ENCODE measurements at regions not wholly inside any gene's neighbourhood (a gene's known extent, or its start where the extent isn't known, plus 50 kb on each side); places are given as distances from the start of the nearest gene placed in this dataset.
A peak's percentile ranks its signal among the peaks of the same experiment; 100 is the strongest.

DNA sequence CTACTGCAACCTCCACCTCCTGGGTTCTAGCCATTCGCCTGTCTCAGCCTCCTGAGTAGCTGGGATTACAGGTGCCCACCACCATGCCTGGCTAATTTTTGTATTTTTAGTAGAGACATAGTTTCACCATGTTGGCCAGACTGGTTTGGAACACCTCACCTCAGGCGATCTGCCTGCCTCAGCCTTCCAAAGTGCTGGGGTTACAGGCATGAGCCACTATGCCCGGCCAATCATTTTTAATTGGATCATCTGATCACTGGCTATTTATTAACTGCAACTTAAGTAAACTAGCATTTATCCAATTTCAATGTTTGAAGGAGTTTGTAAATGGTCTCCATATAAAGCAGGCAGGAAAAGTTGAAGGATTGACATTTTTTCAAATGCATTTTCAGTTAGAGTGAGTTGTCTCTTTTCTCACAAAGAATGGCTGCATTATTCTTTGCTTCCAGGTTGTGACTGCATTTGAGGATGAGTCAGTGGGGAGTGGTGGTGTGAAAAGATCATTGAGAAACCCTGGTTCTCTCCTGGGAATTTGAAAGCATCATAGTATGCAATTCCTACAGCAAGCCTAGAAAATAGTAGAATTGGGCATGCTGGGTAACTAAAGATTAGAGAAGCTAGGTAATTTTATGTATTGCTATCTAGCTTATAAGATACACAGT lies 431.1 kb upstream of the ZEB2 start:
- no peak for ATAC-seq (ENCODE audit: low FRiP score)
- H3K4me3 ChIP-seq (ENCODE audit: low read length in 2 of 2), result no peak overlapping the region
- H3K27me3 ChIP-seq (ENCODE audit: control insufficient read depth in 1 of 2, insufficient read depth in 2 of 2, low read length in 1 of 2), result no peaks in the 10 kb centered on the region
- H3K27ac ChIP-seq (ENCODE audit: low read depth in 1 of 2, low read length in 2 of 2), result no peak overlapping the region
- intact Hi-C loops (cut with DNase I), result no loop called here
- no peaks in the 10 kb centered on the region for H3K4me1 ChIP-seq (ENCODE audit: control insufficient read depth in 1 of 2, insufficient read depth in 2 of 2, low read length in 2 of 2)
- 96 to 97% methylated on average over 3 of the region's 3 CpGs for WGBS, 2 donors
- DNase-seq, result no peak
- no peaks in the 10 kb centered on the region for H3K36me3 ChIP-seq (ENCODE audit: control insufficient read depth in 1 of 2, insufficient read depth in 2 of 2, low read length in 1 of 2)
- no peaks in the 10 kb centered on the region for H3K9me3 ChIP-seq (ENCODE audit: control insufficient read depth, low read length)

DNA sequence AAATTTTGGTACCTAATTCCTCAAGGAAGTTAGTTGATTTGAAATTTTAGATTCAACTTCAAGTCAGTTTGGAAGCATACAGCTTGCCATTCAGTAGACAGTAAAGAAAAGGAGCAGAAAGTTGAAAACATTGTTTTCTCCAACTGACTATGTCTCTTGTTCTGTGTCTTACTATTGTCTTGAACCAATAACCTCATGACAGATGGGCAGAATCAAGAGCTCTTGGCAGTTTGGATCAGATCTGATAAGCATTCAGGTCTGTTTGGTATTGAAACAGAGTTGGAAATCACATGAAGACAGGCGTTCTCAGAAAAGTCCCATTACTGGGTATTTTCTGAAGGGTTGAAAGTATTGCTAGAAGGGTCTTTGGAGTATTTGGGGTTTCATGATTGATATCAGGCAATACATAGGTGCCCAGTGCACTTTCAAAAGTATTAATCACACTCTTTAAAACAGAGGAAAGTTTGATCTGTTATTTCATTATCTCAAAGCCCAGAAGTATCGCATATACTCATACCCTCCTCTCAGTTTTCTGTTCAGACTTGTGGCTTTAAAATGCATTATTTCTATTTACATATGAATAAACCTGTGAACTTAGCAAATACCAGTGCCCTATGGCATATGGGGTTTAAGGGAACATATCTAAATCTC lies 428.4 kb upstream of the ZEB2 start:
- H3K36me3 ChIP-seq (ENCODE audit: control insufficient read depth in 1 of 2, insufficient read depth in 2 of 2, low read length in 1 of 2), result no peaks in the 10 kb centered on the region

DNA sequence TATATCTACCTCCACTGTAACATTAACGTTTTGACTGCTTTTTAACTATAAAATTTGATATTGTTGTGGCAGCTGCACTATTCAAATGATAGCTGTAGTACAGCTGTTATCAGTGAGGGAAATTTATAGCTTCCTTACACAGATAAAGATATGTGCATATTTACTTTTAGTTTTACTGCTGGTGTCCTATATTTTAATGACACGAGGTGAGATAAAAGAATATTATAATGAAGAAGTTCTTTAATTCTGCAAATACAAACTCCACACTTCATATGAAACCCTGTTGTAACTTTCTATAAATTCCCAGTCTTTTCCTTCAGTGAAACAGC lies 427.8 kb upstream of the ZEB2 start:
- no peaks in the 10 kb centered on the region for H3K36me3 ChIP-seq (ENCODE audit: control insufficient read depth in 1 of 2, insufficient read depth in 2 of 2, low read length in 1 of 2)
- H3K27me3 ChIP-seq (ENCODE audit: control insufficient read depth in 1 of 2, insufficient read depth in 2 of 2, low read length in 1 of 2), result no peaks in the 10 kb centered on the region
- intact Hi-C loops (cut with DNase I), result no loop called here
- no peak overlapping the region for H3K27ac ChIP-seq (ENCODE audit: low read depth in 1 of 2, low read length in 2 of 2)
- DNase-seq, result no peak
- peaks cover 0 to 11% of the 10 kb centered on the region in 2 donors for H3K4me1 ChIP-seq (ENCODE audit: control insufficient read depth in 1 of 2, insufficient read depth in 2 of 2, low read length in 2 of 2)
- H3K4me3 ChIP-seq (ENCODE audit: low read length in 2 of 2), result no peak overlapping the region
- H3K9me3 ChIP-seq (ENCODE audit: control insufficient read depth, low read length), result no peaks in the 10 kb centered on the region
- no peak for ATAC-seq (ENCODE audit: low FRiP score)
- 76 to 77% methylated on average over 2 of the region's 2 CpGs for WGBS, 2 donors

More for the DNA sequence above, 428.4 kb upstream of the ZEB2 start:
- intact Hi-C loops (cut with DNase I), result no loop called here
- H3K4me1 ChIP-seq (ENCODE audit: control insufficient read depth in 1 of 2, insufficient read depth in 2 of 2, low read length in 2 of 2), result peaks cover 0 to 5% of the 10 kb centered on the region in 2 donors
- H3K27ac ChIP-seq (ENCODE audit: low read depth in 1 of 2, low read length in 2 of 2), result no peak overlapping the region
- WGBS, 2 donors, result 86 to 91% methylated on average over 2 of the region's 2 CpGs
- H3K27me3 ChIP-seq (ENCODE audit: control insufficient read depth in 1 of 2, insufficient read depth in 2 of 2, low read length in 1 of 2), result no peaks in the 10 kb centered on the region
- no peak for DNase-seq
- no peak overlapping the region for H3K4me3 ChIP-seq (ENCODE audit: low read length in 2 of 2)
- no peak for ATAC-seq (ENCODE audit: low FRiP score)
- no peaks in the 10 kb centered on the region for H3K9me3 ChIP-seq (ENCODE audit: control insufficient read depth, low read length)

DNA sequence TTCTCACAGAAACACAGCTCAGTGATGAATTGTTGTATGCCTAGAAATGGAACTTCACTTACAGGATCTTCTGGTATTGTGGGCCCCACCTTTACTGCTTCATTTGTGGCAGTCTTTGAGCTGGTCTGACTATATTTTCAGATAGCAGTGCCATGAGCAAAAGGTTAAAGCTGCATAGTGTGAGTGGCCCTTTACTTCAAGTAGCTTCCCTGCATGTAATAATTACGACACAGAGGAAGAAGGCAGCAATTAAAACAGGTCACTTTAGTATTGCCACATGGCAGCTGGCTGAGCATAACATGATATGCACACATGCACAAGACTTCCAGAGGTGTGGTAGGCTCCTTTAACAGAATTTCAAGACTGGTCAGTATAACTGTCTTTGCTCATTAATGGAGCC lies 426.3 kb upstream of the ZEB2 start:
- Histone ChIP-seq H3K4me3 (ENCODE audit: low read length in 2 of 2) (no peak overlapping the region), H3K36me3 (ENCODE audit: control insufficient read depth in 1 of 2, insufficient read depth in 2 of 2, low read length in 1 of 2) (no peaks in the 10 kb centered on the region), H3K4me1 (ENCODE audit: control insufficient read depth in 1 of 2, insufficient read depth in 2 of 2, low read length in 2 of 2) (peaks cover 0 to 17% of the 10 kb centered on the region in 2 donors), H3K9me3 (ENCODE audit: control insufficient read depth, low read length) (no peaks in the 10 kb centered on the region), H3K27me3 (ENCODE audit: control insufficient read depth in 1 of 2, insufficient read depth in 2 of 2, low read length in 1 of 2) (no peaks in the 10 kb centered on the region), H3K27ac (ENCODE audit: low read depth in 1 of 2, low read length in 2 of 2) (no peak overlapping the region)
- 94 to 95% methylated on average over 1 of the region's 1 CpG for WGBS, 2 donors
- intact Hi-C loops (cut with DNase I), result no loop called here
- DNase-seq (no peak), ATAC-seq (ENCODE audit: low FRiP score) (no peak)

DNA sequence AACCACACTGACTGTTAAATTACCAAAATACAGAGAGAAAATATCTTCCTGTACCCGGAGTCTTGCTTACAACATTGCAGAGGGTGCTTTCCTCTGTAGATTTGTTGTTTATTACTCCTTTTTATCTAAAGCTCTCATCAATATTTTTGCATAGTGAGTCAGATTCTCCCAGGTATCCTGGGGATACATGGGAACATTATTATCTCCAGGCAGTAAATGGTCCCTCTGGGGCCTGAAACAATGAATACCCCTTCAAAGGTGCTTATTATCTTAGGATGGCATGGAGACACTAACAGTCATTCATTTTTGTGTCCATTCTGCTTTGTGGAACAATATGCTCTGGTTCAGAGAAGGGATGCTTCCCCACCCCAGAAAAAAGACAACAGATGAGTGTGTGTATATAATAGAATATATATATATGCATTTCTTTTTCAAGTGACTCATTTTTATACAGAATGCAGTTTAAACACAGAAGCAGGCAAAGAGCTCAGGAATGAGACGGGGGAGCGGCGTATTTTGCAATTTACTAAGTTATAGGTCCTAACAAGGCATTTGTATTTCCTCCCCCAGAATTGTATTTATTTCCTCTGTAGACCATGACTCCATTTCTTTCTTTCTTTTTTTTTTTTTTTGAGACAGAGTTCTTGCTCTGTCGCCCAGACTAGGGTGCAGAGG lies 424.8 kb upstream of the ZEB2 start:
- Histone ChIP-seq H3K27me3 (ENCODE audit: control insufficient read depth in 1 of 2, insufficient read depth in 2 of 2, low read length in 1 of 2) (no peaks in the 10 kb centered on the region), H3K9me3 (ENCODE audit: control insufficient read depth, low read length) (no peaks in the 10 kb centered on the region), H3K27ac (ENCODE audit: low read depth in 1 of 2, low read length in 2 of 2) (no peak overlapping the region), H3K4me3 (ENCODE audit: low read length in 2 of 2) (no peak overlapping the region), H3K4me1 (ENCODE audit: control insufficient read depth in 1 of 2, insufficient read depth in 2 of 2, low read length in 2 of 2) (peaks cover 1 to 17% of the 10 kb centered on the region in 2 donors), H3K36me3 (ENCODE audit: control insufficient read depth in 1 of 2, insufficient read depth in 2 of 2, low read length in 1 of 2) (no peaks in the 10 kb centered on the region)
- DNase-seq, result no peak
- WGBS, 2 donors, result 82% methylated on average over 5 of the region's 5 CpGs
- intact Hi-C loops (cut with DNase I), result loop anchor here (5.0 kb wide), 2 partner anchors 53 to 63 kb away; no protein-coding TSS in a partner anchor
- no peak for ATAC-seq (ENCODE audit: low FRiP score)

DNA sequence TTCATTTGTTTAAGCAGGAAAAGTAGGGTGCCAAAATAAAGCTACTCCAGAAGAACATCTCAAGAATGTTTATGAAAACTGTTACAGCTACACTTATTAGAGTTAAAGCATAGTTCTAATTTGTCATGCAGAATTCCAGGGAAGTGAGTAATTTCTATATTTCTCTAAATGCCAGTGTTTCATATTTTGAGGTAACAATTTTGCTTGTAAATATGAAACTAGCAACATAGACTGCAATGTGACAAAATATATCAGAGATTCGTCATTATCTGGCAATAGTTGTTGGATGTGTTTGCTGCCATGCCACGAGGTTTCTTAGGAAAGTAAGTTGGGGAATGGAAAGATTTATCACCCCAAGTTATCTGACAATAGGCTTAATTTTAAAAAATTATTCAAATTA lies 424.1 kb upstream of the ZEB2 start:
- peaks cover 1 to 17% of the 10 kb centered on the region in 2 donors for H3K4me1 ChIP-seq (ENCODE audit: control insufficient read depth in 1 of 2, insufficient read depth in 2 of 2, low read length in 2 of 2)
- no peaks in the 10 kb centered on the region for H3K27me3 ChIP-seq (ENCODE audit: control insufficient read depth in 1 of 2, insufficient read depth in 2 of 2, low read length in 1 of 2)
- H3K27ac ChIP-seq (ENCODE audit: low read depth in 1 of 2, low read length in 2 of 2), result no peak overlapping the region
- H3K4me3 ChIP-seq (ENCODE audit: low read length in 2 of 2), result no peak overlapping the region
- no peak for ATAC-seq (ENCODE audit: low FRiP score)
- 0 to 8% methylated on average over 2 of the region's 2 CpGs for WGBS, 2 donors
- intact Hi-C loops (cut with DNase I), result loop anchor here (5.0 kb wide), 2 partner anchors 53 to 63 kb away; no protein-coding TSS in a partner anchor
- H3K9me3 ChIP-seq (ENCODE audit: control insufficient read depth, low read length), result no peaks in the 10 kb centered on the region
- H3K36me3 ChIP-seq (ENCODE audit: control insufficient read depth in 1 of 2, insufficient read depth in 2 of 2, low read length in 1 of 2), result no peaks in the 10 kb centered on the region
- no peak for DNase-seq

DNA sequence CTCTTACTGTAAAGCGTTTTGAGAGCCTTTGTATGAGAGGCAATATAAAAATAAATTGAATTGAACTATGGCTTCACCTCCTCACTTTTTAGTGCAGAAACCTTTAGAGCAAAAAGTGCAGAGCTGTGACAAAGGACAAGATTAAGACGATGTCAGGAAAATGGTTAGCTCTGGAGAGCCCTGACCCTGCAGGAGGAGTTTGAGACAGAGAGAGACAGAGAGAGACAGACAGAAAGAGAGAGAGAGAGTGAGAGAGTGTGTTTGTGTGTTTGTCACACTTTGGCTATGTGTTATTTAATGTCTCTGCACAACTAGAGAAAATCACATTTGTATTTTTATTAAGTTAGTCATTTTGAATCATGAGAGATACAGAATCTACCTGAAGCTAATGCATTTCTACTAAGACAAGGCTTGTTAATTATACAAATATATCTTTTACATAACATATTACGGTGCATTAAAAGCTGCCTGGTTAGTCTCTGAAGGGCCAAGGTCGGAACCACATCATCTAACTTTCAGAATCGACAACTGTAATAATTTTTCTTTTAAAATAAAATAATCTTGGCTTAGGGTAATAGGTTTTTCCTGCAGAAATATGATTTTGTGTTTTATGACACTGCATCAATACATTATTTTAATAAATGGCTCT lies 423.5 kb upstream of the ZEB2 start:
- Histone ChIP-seq H3K4me1 (ENCODE audit: control insufficient read depth in 1 of 2, insufficient read depth in 2 of 2, low read length in 2 of 2) (peaks cover 1 to 17% of the 10 kb centered on the region in 2 donors), H3K27ac (ENCODE audit: low read depth in 1 of 2, low read length in 2 of 2) (peak overlapping the region; percentile 25 to 49), H3K27me3 (ENCODE audit: control insufficient read depth in 1 of 2, insufficient read depth in 2 of 2, low read length in 1 of 2) (no peaks in the 10 kb centered on the region), H3K4me3 (ENCODE audit: low read length in 2 of 2) (no peak overlapping the region), H3K9me3 (ENCODE audit: control insufficient read depth, low read length) (no peaks in the 10 kb centered on the region), H3K36me3 (ENCODE audit: control insufficient read depth in 1 of 2, insufficient read depth in 2 of 2, low read length in 1 of 2) (no peaks in the 10 kb centered on the region)
- DNase-seq (no peak), ATAC-seq (ENCODE audit: low FRiP score) (no peak)
- intact Hi-C loops (cut with DNase I), result loop anchor here (5.0 kb wide), 2 partner anchors 54 to 64 kb away; no protein-coding TSS in a partner anchor
- 16 to 23% methylated on average over 5 of the region's 5 CpGs for WGBS, 2 donors

DNA sequence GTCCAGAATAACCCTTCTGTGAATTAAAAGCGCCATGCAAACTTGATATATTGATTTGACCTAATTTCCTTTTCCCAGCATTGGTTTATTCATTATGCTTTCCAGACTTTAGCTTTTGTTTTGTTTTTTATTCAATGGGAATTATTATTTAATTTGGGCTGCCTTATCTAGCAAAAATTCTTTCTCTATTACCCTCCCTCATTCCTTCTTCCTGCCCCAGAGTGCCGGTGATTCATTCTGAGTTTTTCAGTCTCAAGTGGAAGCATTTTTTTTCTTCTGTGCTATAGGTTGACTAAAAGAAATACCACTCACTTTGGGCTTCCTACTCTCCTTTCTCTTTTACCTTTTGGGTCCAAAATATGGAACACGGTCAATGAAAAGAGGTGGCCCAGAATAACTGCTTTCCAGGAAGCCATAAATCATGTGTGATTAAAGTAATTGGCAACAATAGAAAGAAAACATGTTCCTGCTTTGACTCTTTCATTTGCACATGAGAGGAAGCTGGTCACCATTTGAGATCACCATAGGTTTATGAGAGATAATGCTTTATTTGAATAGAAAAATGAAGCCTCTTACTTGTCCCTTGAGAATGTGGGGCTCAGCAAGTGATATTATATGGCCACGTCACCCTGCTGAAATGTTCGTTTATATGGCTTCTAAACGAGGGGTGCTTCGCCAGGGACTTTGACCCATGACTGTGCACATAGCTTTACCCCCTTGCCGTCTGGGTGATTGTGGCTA lies 422.8 kb upstream of the ZEB2 start:
- Histone ChIP-seq H3K27me3 (ENCODE audit: control insufficient read depth in 1 of 2, insufficient read depth in 2 of 2, low read length in 1 of 2) (no peaks in the 10 kb centered on the region), H3K27ac (ENCODE audit: low read depth in 1 of 2, low read length in 2 of 2) (peak overlapping the region; percentile 45 to 49), H3K4me3 (ENCODE audit: low read length in 2 of 2) (no peak overlapping the region), H3K9me3 (ENCODE audit: control insufficient read depth, low read length) (no peaks in the 10 kb centered on the region), H3K4me1 (ENCODE audit: control insufficient read depth in 1 of 2, insufficient read depth in 2 of 2, low read length in 2 of 2) (peaks cover 4 to 17% of the 10 kb centered on the region in 2 donors), H3K36me3 (ENCODE audit: control insufficient read depth in 1 of 2, insufficient read depth in 2 of 2, low read length in 1 of 2) (no peaks in the 10 kb centered on the region)
- WGBS, 2 donors, result 34 to 42% methylated on average over 8 of the region's 8 CpGs
- DNase-seq (no peak), ATAC-seq (ENCODE audit: low FRiP score) (no peak)
- intact Hi-C loops (cut with DNase I), result loop anchor here (5.0 kb wide), 2 partner anchors 55 to 65 kb away; no protein-coding TSS in a partner anchor
